ENCODE measurements at regions not wholly inside any gene's neighbourhood (a gene's known extent, or its start where the extent isn't known, plus 50 kb on each side); places are given as distances from the start of the nearest gene placed in this dataset.

GRCh38 chr14:38389681-38390080 lies 133.8 kb upstream of the CLEC14A start (continued):
- TF ChIP-seq ZNF518B (CRISPR knock-in tag; IDR thresholded peaks at IDR 0.05) (no peak), MAZ (CRISPR knock-in tag; conservative IDR thresholded peaks at IDR 0.05 in 1 of 2, IDR thresholded peaks at IDR 0.05 in 1 of 2) (no peak), EHMT2 (IDR thresholded peaks at IDR 0.05) (no peak)

DNA sequence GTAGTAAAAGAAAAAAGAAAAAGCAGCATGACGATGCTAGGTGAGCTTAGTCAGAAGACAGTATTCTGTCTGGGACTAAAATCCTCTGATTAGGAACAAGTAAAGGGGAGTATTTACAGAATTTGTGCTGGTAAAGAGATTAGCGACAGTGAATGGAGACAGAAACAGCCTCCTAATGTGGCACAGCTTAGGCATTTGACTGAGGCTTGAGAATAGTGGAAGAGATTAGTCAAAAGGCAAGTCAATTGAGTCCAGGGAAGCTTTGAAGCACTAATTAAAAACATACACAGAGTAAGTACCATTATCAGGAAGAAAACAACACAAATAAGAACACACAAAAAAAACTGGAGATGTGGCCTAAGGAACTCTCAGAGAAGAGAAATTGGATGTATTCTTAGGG lies 131.9 kb upstream of the CLEC14A start:
- Histone ChIP-seq H3K4me1 (replicated peaks in 1 of 2; ENCODE audit: control insufficient read depth in 2 of 2, insufficient read depth in 2 of 2, low read length in 2 of 2) (no peaks in the 10 kb centered on the region), H3K9ac (ENCODE audit: insufficient read depth in 1 of 2, low read depth in 2 of 2, low read length in 2 of 2) (no peak overlapping the region), H3K79me2 (ENCODE audit: control insufficient read depth, insufficient read depth, low read length) (no peaks in the 10 kb centered on the region), H3K9me1 (ENCODE audit: control insufficient read depth, insufficient read depth, low read length) (no peaks in the 10 kb centered on the region), H2AFZ (ENCODE audit: low read depth, low read length) (no peak overlapping the region), H3K4me2 (ENCODE audit: insufficient read depth, low read length) (no peak overlapping the region), H3K27me3 (ENCODE audit: control insufficient read depth in 2 of 2, insufficient read depth in 2 of 2, low read length in 2 of 2) (no peaks in the 10 kb centered on the region), H3K9me3 (replicated peaks; ENCODE audit: control insufficient read depth, insufficient read depth, low read depth, low read length) (no peaks in the 10 kb centered on the region), H3K27ac (ENCODE audit: extremely low read depth, low read depth, low read length) (no peak overlapping the region), H4K20me1 (replicated peaks; ENCODE audit: control insufficient read depth, insufficient read depth, low read length) (no peaks in the 10 kb centered on the region), H3K4me3 (no peak overlapping the region), H3K36me3 (ENCODE audit: control insufficient read depth, insufficient read depth, low read length) (no peaks in the 10 kb centered on the region)
- intact Hi-C loops (cut with micrococcal nuclease), result no loop called here
- FAIRE-seq, result no peak
- in situ Hi-C loops (cut with MboI), result no loop called here
- BruUV-seq (replicated peaks), result no TSS peak
- 6% methylated on average over 2 of the region's 2 CpGs for WGBS (ENCODE audit: insufficient coverage, low coverage, missing lambda C conversion rate)
- CTCF ChIA-PET (ENCODE audit: low intra/inter-chr PET ratio), result no interaction called here
- no peak for DNase-seq (ENCODE audit: extremely low read depth in 1 of 4, low spot score in 3 of 4)
- ATAC-seq, result no peak
- POLR2A ChIA-PET, result no interaction called here
- TF ChIP-seq, protein P1, sequence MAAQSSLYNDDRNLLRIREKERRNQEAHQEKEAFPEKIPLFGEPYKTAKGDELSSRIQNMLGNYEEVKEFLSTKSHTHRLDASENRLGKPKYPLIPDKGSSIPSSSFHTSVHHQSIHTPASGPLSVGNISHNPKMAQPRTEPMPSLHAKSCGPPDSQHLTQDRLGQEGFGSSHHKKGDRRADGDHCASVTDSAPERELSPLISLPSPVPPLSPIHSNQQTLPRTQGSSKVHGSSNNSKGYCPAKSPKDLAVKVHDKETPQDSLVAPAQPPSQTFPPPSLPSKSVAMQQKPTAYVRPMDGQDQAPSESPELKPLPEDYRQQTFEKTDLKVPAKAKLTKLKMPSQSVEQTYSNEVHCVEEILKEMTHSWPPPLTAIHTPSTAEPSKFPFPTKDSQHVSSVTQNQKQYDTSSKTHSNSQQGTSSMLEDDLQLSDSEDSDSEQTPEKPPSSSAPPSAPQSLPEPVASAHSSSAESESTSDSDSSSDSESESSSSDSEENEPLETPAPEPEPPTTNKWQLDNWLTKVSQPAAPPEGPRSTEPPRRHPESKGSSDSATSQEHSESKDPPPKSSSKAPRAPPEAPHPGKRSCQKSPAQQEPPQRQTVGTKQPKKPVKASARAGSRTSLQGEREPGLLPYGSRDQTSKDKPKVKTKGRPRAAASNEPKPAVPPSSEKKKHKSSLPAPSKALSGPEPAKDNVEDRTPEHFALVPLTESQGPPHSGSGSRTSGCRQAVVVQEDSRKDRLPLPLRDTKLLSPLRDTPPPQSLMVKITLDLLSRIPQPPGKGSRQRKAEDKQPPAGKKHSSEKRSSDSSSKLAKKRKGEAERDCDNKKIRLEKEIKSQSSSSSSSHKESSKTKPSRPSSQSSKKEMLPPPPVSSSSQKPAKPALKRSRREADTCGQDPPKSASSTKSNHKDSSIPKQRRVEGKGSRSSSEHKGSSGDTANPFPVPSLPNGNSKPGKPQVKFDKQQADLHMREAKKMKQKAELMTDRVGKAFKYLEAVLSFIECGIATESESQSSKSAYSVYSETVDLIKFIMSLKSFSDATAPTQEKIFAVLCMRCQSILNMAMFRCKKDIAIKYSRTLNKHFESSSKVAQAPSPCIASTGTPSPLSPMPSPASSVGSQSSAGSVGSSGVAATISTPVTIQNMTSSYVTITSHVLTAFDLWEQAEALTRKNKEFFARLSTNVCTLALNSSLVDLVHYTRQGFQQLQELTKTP (IDR thresholded peaks at IDR 0.05; ENCODE audit: low read depth in 1 of 2, partially characterized antibody in 2 of 2), result no peak
- no peak for TF ChIP-seq FOXA1 (IDR thresholded peaks at IDR 0.05; ENCODE audit: borderline replicate concordance)
- no peak for TF ChIP-seq ZNF133 (CRISPR knock-in tag; IDR thresholded peaks at IDR 0.05)
- TF ChIP-seq ZNF444 (CRISPR knock-in tag; IDR thresholded peaks at IDR 0.05), result no peak
- TF ChIP-seq BHLHE40 (IDR thresholded peaks at IDR 0.05; ENCODE audit: low read length), result no peak
- no peak for TF ChIP-seq ZNF76 (CRISPR knock-in tag; IDR thresholded peaks at IDR 0.05; ENCODE audit: borderline replicate concordance)
- no peak for TF ChIP-seq ZNF143 (CRISPR knock-in tag; IDR thresholded peaks at IDR 0.05)
- no peak for TF ChIP-seq PATZ1 (CRISPR knock-in tag; IDR thresholded peaks at IDR 0.05; ENCODE audit: borderline replicate concordance)
